Glutamatergic neuron (in vitro differentiated cells): ENCODE measurements at regions not wholly inside any gene's neighbourhood (a gene's known extent, or its start where the extent isn't known, plus 50 kb on each side); places are given as distances from the start of the nearest gene placed in this dataset.
A peak's percentile ranks its signal among the peaks of the same experiment; 100 is the strongest.

Experiments
- DNase-seq: peaks from one replicate; pipeline ENCODE4 v3.0.0; 2022
- H3K27ac Mint-ChIP-seq: one replicate; pipeline ENCODE4 v1.8.0; 2020; ENCODE audit warnings: mild to moderate bottlenecking, mixed read lengths, inconsistent platforms; ENCODE audit not compliant: unreplicated experiment
- H3K27me3 Mint-ChIP-seq: one replicate; pipeline ENCODE4 v1.8.0; 2020; ENCODE audit warnings: mild to moderate bottlenecking, moderate library complexity, mixed read lengths, inconsistent platforms; ENCODE audit not compliant: unreplicated experiment
- H3K36me3 Mint-ChIP-seq: one replicate; pipeline ENCODE4 v1.8.0; 2020; ENCODE audit warnings: mild to moderate bottlenecking, mixed read lengths, inconsistent platforms; ENCODE audit not compliant: unreplicated experiment
- H3K4me1 Mint-ChIP-seq: one replicate; pipeline ENCODE4 v1.8.0; 2020; ENCODE audit warnings: mild to moderate bottlenecking, low read depth, mixed read lengths, inconsistent platforms; ENCODE audit not compliant: unreplicated experiment
- H3K4me3 Mint-ChIP-seq: one replicate; pipeline ENCODE4 v1.8.0; 2020; ENCODE audit warnings: mild to moderate bottlenecking, mixed read lengths, inconsistent platforms; ENCODE audit not compliant: unreplicated experiment
- H3K9me3 Mint-ChIP-seq: one replicate; pipeline ENCODE4 v1.8.0; 2020; ENCODE audit warnings: mild to moderate bottlenecking, moderate library complexity, mixed read lengths, inconsistent platforms; ENCODE audit not compliant: unreplicated experiment
- CTCF ChIP-seq: fragments of 200-600 bp; sonication (generic); IDR thresholded peaks from one replicate; pipeline ENCODE4 v1.5.0; 2021; ENCODE audit not compliant: partially characterized antibody, unreplicated experiment

GRCh38 chr1:214193691-214194090, 87.3 kb upstream of the SMYD2 start:
- peak; percentile 19 for DNase-seq
- Mint-ChIP-seq H3K4me1 (peaks cover 20% of the 10 kb centered on the region), H3K4me3 (peak overlapping the region; percentile 31), H3K27ac (peak overlapping the region; percentile 52), H3K9me3 (peaks cover 3% of the 10 kb centered on the region), H3K27me3 (no peaks in the 10 kb centered on the region), H3K36me3 (no peaks in the 10 kb centered on the region)
- TF ChIP-seq CTCF = no peak

DNA sequence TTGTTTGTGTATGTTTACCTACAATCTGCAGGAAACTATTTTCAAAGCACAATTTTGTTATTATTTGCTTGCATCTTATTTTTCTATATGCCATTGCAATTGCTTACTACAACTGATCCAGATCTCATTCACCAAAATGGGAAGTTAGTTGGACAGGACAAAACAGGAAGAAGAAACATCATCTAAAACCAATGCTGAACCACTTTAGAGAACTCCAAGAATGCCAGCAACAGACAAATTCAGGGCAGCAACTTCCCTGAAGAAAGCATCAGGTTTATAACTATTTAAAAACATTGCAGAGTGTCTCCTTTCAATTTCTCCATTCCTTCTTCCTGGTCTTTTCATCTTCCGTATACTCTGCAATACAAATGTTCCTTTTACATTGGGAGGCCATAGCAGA, 82.4 kb upstream of the SMYD2 start:
- peaks cover 21% of the 10 kb centered on the region for H3K4me1 Mint-ChIP-seq
- peaks cover 3% of the 10 kb centered on the region for H3K9me3 Mint-ChIP-seq
- H3K4me3 Mint-ChIP-seq = no peak overlapping the region
- no peak overlapping the region for H3K27ac Mint-ChIP-seq
- no peak for TF ChIP-seq CTCF
- H3K27me3 Mint-ChIP-seq = no peaks in the 10 kb centered on the region
- DNase-seq = no peak
- H3K36me3 Mint-ChIP-seq = no peaks in the 10 kb centered on the region

- no peak for DNase-seq
- H3K9me3 Mint-ChIP-seq = peaks cover 3% of the 10 kb centered on the region
- no peaks in the 10 kb centered on the region for H3K27me3 Mint-ChIP-seq
- TF ChIP-seq CTCF = no peak
- H3K27ac Mint-ChIP-seq = no peak overlapping the region
- H3K4me1 Mint-ChIP-seq = peaks cover 11% of the 10 kb centered on the region
- no peaks in the 10 kb centered on the region for H3K36me3 Mint-ChIP-seq
- H3K4me3 Mint-ChIP-seq = no peak overlapping the region
These were observed 81.4 kb upstream of the SMYD2 start for GRCh38 chr1:214199585-214199984.

- H3K4me1 Mint-ChIP-seq = peaks cover 10% of the 10 kb centered on the region
- no peaks in the 10 kb centered on the region for H3K36me3 Mint-ChIP-seq
- H3K9me3 Mint-ChIP-seq = no peaks in the 10 kb centered on the region
- DNase-seq = peak; percentile 65
- no peak overlapping the region for H3K27ac Mint-ChIP-seq
- no peak overlapping the region for H3K4me3 Mint-ChIP-seq
- H3K27me3 Mint-ChIP-seq = no peaks in the 10 kb centered on the region
- no peak for TF ChIP-seq CTCF
These were observed 78.0 kb upstream of the SMYD2 start for GRCh38 chr1:214202992-214203391.

DNA sequence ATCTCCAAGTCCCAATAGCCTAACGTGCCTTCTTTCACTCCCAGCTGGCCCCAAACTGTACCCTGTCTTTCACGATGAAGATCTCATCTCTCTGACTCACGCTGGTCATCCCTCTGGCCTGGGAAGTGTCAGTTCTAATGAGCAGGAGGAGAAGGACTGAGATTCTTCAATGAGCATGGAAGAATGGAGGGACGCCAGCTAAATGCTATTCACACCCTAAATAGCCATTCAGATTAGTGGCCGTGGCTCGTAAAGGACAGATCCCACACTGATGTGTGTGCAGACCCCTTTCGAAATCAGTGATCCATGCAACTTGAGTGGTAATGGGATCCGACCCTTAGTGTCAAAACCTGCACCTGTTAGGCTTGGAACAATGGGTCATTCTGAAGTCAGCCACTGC, 75.9 kb upstream of the SMYD2 start:
- Mint-ChIP-seq H3K27me3 (no peaks in the 10 kb centered on the region), H3K9me3 (no peaks in the 10 kb centered on the region), H3K36me3 (no peaks in the 10 kb centered on the region), H3K27ac (no peak overlapping the region), H3K4me3 (no peak overlapping the region), H3K4me1 (peaks cover 14% of the 10 kb centered on the region)
- DNase-seq = no peak
- TF ChIP-seq CTCF = no peak
